Central memory CD8-positive, alpha-beta T cell (primary cell): ENCODE measurements at regions not wholly inside any gene's neighbourhood (a gene's known extent, or its start where the extent isn't known, plus 50 kb on each side); places are given as distances from the start of the nearest gene placed in this dataset.

Experiments used
- ATAC-seq: fragments of 150-1000 bp; cut with Tn5 transposase; replicated peaks from 2 replicates; pipeline ENCODE4 v1.10.0; 2022; ENCODE audit warnings: mild to moderate bottlenecking, moderate FRiP score, moderate number of reproducible peaks; ENCODE audit not compliant: poor library complexity, severe bottlenecking; ENCODE audit errors: extremely low read depth
- DNase-seq, 2 donors: peaks; one replicate each; pipeline ENCODE4 v3.0.0; 2021; ENCODE audit warnings: low spot score in 2 of 2
- H3K27ac Mint-ChIP-seq: one replicate; pipeline ENCODE4 v1.8.0; 2022; ENCODE audit warnings: low read depth, mild to moderate bottlenecking, moderate library complexity, mixed read lengths
- H3K27me3 Mint-ChIP-seq: one replicate; pipeline ENCODE4 v1.8.0; 2022; ENCODE audit warnings: mixed read lengths
- H3K36me3 Mint-ChIP-seq: one replicate; pipeline ENCODE4 v1.8.0; 2022; ENCODE audit warnings: mild to moderate bottlenecking, moderate library complexity, mixed read lengths; ENCODE audit not compliant: insufficient read depth
- H3K4me1 Mint-ChIP-seq: one replicate; pipeline ENCODE4 v1.8.0; 2022; ENCODE audit warnings: mixed read lengths
- H3K4me3 Mint-ChIP-seq: one replicate; pipeline ENCODE4 v1.8.0; 2022; ENCODE audit warnings: mild to moderate bottlenecking, moderate library complexity, mixed read lengths
- H3K9me3 Mint-ChIP-seq: one replicate; pipeline ENCODE4 v1.8.0; 2022; ENCODE audit warnings: mixed read lengths

- no peaks in the 10 kb centered on the region for H3K4me1 Mint-ChIP-seq
- DNase-seq = no peak
- H3K9me3 Mint-ChIP-seq = peaks cover 24% of the 10 kb centered on the region
- H3K27ac Mint-ChIP-seq = no peak overlapping the region
- no peaks in the 10 kb centered on the region for H3K36me3 Mint-ChIP-seq
- H3K4me3 Mint-ChIP-seq = no peak overlapping the region
- no peaks in the 10 kb centered on the region for H3K27me3 Mint-ChIP-seq
- ATAC-seq = no peak
Measured at GRCh38 chr4:97468272-97468671, 675.0 kb downstream of the STPG2 start.

- no peak for DNase-seq
- Mint-ChIP-seq H3K4me1 (no peaks in the 10 kb centered on the region), H3K27ac (no peak overlapping the region), H3K36me3 (no peaks in the 10 kb centered on the region), H3K9me3 (peaks cover 12% of the 10 kb centered on the region), H3K27me3 (no peaks in the 10 kb centered on the region), H3K4me3 (no peak overlapping the region)
- ATAC-seq = no peak
Measured at GRCh38 chr4:97475621-97476020, 667.7 kb downstream of the STPG2 start.

GRCh38 chr4:97477974-97478373, 665.3 kb downstream of the STPG2 start:
- no peaks in the 10 kb centered on the region for H3K36me3 Mint-ChIP-seq
- ATAC-seq = no peak
- DNase-seq = no peak
- no peaks in the 10 kb centered on the region for H3K27me3 Mint-ChIP-seq
- no peaks in the 10 kb centered on the region for H3K4me1 Mint-ChIP-seq
- peaks cover 6% of the 10 kb centered on the region for H3K9me3 Mint-ChIP-seq
- H3K4me3 Mint-ChIP-seq = no peak overlapping the region
- H3K27ac Mint-ChIP-seq = no peak overlapping the region

GRCh38 chr4:97479388-97479787, 663.9 kb downstream of the STPG2 start:
- Mint-ChIP-seq H3K36me3 (no peaks in the 10 kb centered on the region), H3K27ac (no peak overlapping the region), H3K9me3 (peaks cover 17% of the 10 kb centered on the region), H3K4me3 (no peak overlapping the region), H3K4me1 (no peaks in the 10 kb centered on the region), H3K27me3 (no peaks in the 10 kb centered on the region)
- DNase-seq (no peak), ATAC-seq (no peak)

- no peak overlapping the region for H3K27ac Mint-ChIP-seq
- no peak for DNase-seq
Measured at GRCh38 chr4:97491856-97492255, 651.4 kb downstream of the STPG2 start.

GRCh38 chr4:97493815-97494518, 649.3 kb downstream of the STPG2 start:
- Mint-ChIP-seq H3K27ac (no peak overlapping the region), H3K9me3 (peaks cover 16% of the 10 kb centered on the region), H3K27me3 (no peaks in the 10 kb centered on the region), H3K36me3 (no peaks in the 10 kb centered on the region), H3K4me3 (no peak overlapping the region), H3K4me1 (no peaks in the 10 kb centered on the region)
- DNase-seq = no peak
- no peak for ATAC-seq

More at GRCh38 chr4:97491856-97492255, 651.4 kb downstream of the STPG2 start:
- Mint-ChIP-seq H3K9me3 (peaks cover 18% of the 10 kb centered on the region), H3K36me3 (no peaks in the 10 kb centered on the region), H3K4me1 (no peaks in the 10 kb centered on the region), H3K4me3 (no peak overlapping the region), H3K27me3 (no peaks in the 10 kb centered on the region)
- ATAC-seq = no peak

- peaks cover 6% of the 10 kb centered on the region for H3K9me3 Mint-ChIP-seq
- DNase-seq (no peak), ATAC-seq (no peak)
- no peaks in the 10 kb centered on the region for H3K27me3 Mint-ChIP-seq
- no peaks in the 10 kb centered on the region for H3K4me1 Mint-ChIP-seq
- H3K36me3 Mint-ChIP-seq = no peaks in the 10 kb centered on the region
- no peak overlapping the region for H3K4me3 Mint-ChIP-seq
- no peak overlapping the region for H3K27ac Mint-ChIP-seq
Measured at GRCh38 chr4:97496298-97496873, 646.9 kb downstream of the STPG2 start.

- DNase-seq = no peak
Measured at GRCh38 chr4:97498875-97499274, 644.4 kb downstream of the STPG2 start.

GRCh38 chr4:97500423-97500822, 642.9 kb downstream of the STPG2 start:
- Mint-ChIP-seq H3K27ac (no peak overlapping the region), H3K9me3 (no peaks in the 10 kb centered on the region), H3K4me3 (no peak overlapping the region), H3K4me1 (no peaks in the 10 kb centered on the region), H3K36me3 (no peaks in the 10 kb centered on the region), H3K27me3 (no peaks in the 10 kb centered on the region)
- no peak for DNase-seq
- ATAC-seq = no peak

More at GRCh38 chr4:97498875-97499274, 644.4 kb downstream of the STPG2 start:
- H3K27ac Mint-ChIP-seq = no peak overlapping the region
- no peaks in the 10 kb centered on the region for H3K4me1 Mint-ChIP-seq
- no peak for ATAC-seq
- no peak overlapping the region for H3K4me3 Mint-ChIP-seq
- no peaks in the 10 kb centered on the region for H3K9me3 Mint-ChIP-seq
- H3K36me3 Mint-ChIP-seq = no peaks in the 10 kb centered on the region
- H3K27me3 Mint-ChIP-seq = no peaks in the 10 kb centered on the region

GRCh38 chr4:97504713-97505112, 638.6 kb downstream of the STPG2 start:
- ATAC-seq (no peak), DNase-seq (no peak)
- H3K27me3 Mint-ChIP-seq = no peaks in the 10 kb centered on the region
- no peak overlapping the region for H3K4me3 Mint-ChIP-seq
- no peak overlapping the region for H3K27ac Mint-ChIP-seq
- peaks cover 6% of the 10 kb centered on the region for H3K9me3 Mint-ChIP-seq
- no peaks in the 10 kb centered on the region for H3K36me3 Mint-ChIP-seq
- no peaks in the 10 kb centered on the region for H3K4me1 Mint-ChIP-seq

- Mint-ChIP-seq H3K27me3 (no peaks in the 10 kb centered on the region), H3K9me3 (peaks cover 16% of the 10 kb centered on the region), H3K4me3 (no peak overlapping the region), H3K4me1 (no peaks in the 10 kb centered on the region), H3K27ac (no peak overlapping the region), H3K36me3 (no peaks in the 10 kb centered on the region)
- no peak for ATAC-seq
- no peak for DNase-seq
Measured at GRCh38 chr4:97507587-97508245, 635.6 kb downstream of the STPG2 start.
